GM23338 (cell line): ENCODE measurements at regions not wholly inside any gene's neighbourhood (a gene's known extent, or its start where the extent isn't known, plus 50 kb on each side); places are given as distances from the start of the nearest gene placed in this dataset.

Experiments
- ATAC-seq: fragments of 200-7000 bp; cut with Tn5 transposase; 3 replicates; pipeline ENCODE4 v1.9.1; 2020
- DNase-seq: peaks from one replicate; pipeline ENCODE4 v3.0.0-alpha.2; 2015; ENCODE audit warnings: low spot score
- H2AFZ ChIP-seq: fragments of 200-600 bp; sonication (generic); 2 replicates; pipeline ENCODE4 v1.8.0; 2016; ENCODE audit warnings: antibody characterized with exemption, mild to moderate bottlenecking, moderate library complexity
- H3F3A ChIP-seq: fragments of 200-600 bp; sonication (generic); replicated peaks from 2 replicates; pipeline ENCODE4 v1.8.0; 2017; ENCODE audit warnings: antibody characterized with exemption, mixed run types, low read depth
- H3K27ac ChIP-seq: fragments of 200-600 bp; sonication (generic); 2 replicates; pipeline ENCODE4 v1.6.1; 2016; ENCODE audit warnings: low read depth
- H3K27me3 ChIP-seq: fragments of 200-600 bp; sonication (generic); 2 replicates; pipeline ENCODE4 v1.8.0; 2016; ENCODE audit warnings: mild to moderate bottlenecking, mixed run types, moderate library complexity; ENCODE audit not compliant: insufficient read depth
- H3K36me3 ChIP-seq: fragments of 200-600 bp; sonication (generic); 2 replicates; pipeline ENCODE4 v1.8.0; 2016; ENCODE audit warnings: mild to moderate bottlenecking; ENCODE audit not compliant: insufficient read depth
- H3K4me1 ChIP-seq: fragments of 200-600 bp; sonication (generic); 2 replicates; pipeline ENCODE4 v1.8.0; 2016; ENCODE audit warnings: mild to moderate bottlenecking, moderate library complexity; ENCODE audit not compliant: insufficient read depth
- H3K4me2 ChIP-seq: fragments of 200-600 bp; sonication (generic); 2 replicates; pipeline ENCODE4 v1.7.1; 2017; ENCODE audit warnings: mixed run types
- H3K4me3 ChIP-seq: fragments of 200-600 bp; sonication (generic); 2 replicates; pipeline ENCODE4 v1.6.1; 2016; ENCODE audit warnings: mixed run types
- H3K79me2 ChIP-seq: fragments of 200-600 bp; sonication (generic); replicated peaks from 2 replicates; pipeline ENCODE4 v1.8.0; 2017; ENCODE audit warnings: mild to moderate bottlenecking; ENCODE audit not compliant: insufficient read depth
- H3K9me2 ChIP-seq: fragments of 200-600 bp; sonication (generic); 2 replicates; pipeline ENCODE4 v1.8.0; 2017; ENCODE audit not compliant: insufficient read depth
- H4K20me1 ChIP-seq: fragments of 200-600 bp; sonication (generic); replicated peaks from 2 replicates; pipeline ENCODE4 v1.8.0; 2017; ENCODE audit warnings: mild to moderate bottlenecking; ENCODE audit not compliant: insufficient read depth
- H3K27ac Mint-ChIP-seq: 2 replicates; pipeline ENCODE4 v1.8.0; 2020; ENCODE audit warnings: inconsistent platforms, mild to moderate bottlenecking, moderate library complexity, mixed read lengths
- H3K27me3 Mint-ChIP-seq: 3 replicates; pipeline ENCODE4 v1.8.0; 2022; ENCODE audit warnings: low read depth, mild to moderate bottlenecking, moderate library complexity, mixed read lengths, inconsistent platforms; ENCODE audit not compliant: insufficient read depth, poor library complexity
- H3K36me3 Mint-ChIP-seq: 3 replicates; pipeline ENCODE4 v1.8.0; 2021; ENCODE audit warnings: low read depth, mild to moderate bottlenecking, inconsistent platforms, moderate library complexity, mixed read lengths
- H3K4me1 Mint-ChIP-seq: 3 replicates; pipeline ENCODE4 v1.8.0; 2020; ENCODE audit warnings: mild to moderate bottlenecking, inconsistent platforms, mixed read lengths
- H3K4me3 Mint-ChIP-seq: 3 replicates; pipeline ENCODE4 v1.8.0; 2021; ENCODE audit warnings: moderate library complexity, mild to moderate bottlenecking, inconsistent platforms, mixed read lengths
- H3K9me3 Mint-ChIP-seq: 3 replicates; pipeline ENCODE4 v1.8.0; 2020; ENCODE audit warnings: moderate library complexity, mild to moderate bottlenecking, inconsistent platforms, mixed read lengths
- CREB1 ChIP-seq: fragments of 250-450 bp; sonication (Bioruptor Pico); IDR thresholded peaks from 2 replicates; pipeline ENCODE4 v1.5.0; 2020; ENCODE audit warnings: low read depth, mild to moderate bottlenecking, moderate library complexity
- EZH2 ChIP-seq: fragments of 200-600 bp; sonication (generic); IDR thresholded peaks from one replicate; pipeline ENCODE4 v1.8.0; 2017; ENCODE audit warnings: antibody characterized with exemption, mild to moderate bottlenecking, low read depth; ENCODE audit not compliant: unreplicated experiment
- EZH2phosphoT487 ChIP-seq: fragments of 200-600 bp; sonication (generic); IDR thresholded peaks from one replicate; pipeline ENCODE4 v1.8.1; 2018; ENCODE audit warnings: antibody characterized with exemption; ENCODE audit not compliant: unreplicated experiment
- JUNB ChIP-seq: IDR thresholded peaks from one replicate; pipeline ENCODE4 v1.6.1; 2016; ENCODE audit warnings: antibody characterized with exemption; ENCODE audit not compliant: unreplicated experiment
- NANOG ChIP-seq: IDR thresholded peaks from 2 replicates; pipeline ENCODE4 v1.6.1; 2016; ENCODE audit warnings: antibody characterized with exemption, borderline replicate concordance
- POLR2AphosphoS5 ChIP-seq: IDR thresholded peaks from 2 replicates; pipeline ENCODE4 v1.6.1; 2016; ENCODE audit warnings: antibody characterized with exemption, low read depth
- STAT1 ChIP-seq: IDR thresholded peaks from one replicate; pipeline ENCODE4 v1.6.1; 2016; ENCODE audit warnings: antibody characterized with exemption; ENCODE audit not compliant: unreplicated experiment
- ZNF114 ChIP-seq: fragments of 250-450 bp; sonication (Bioruptor Pico); IDR thresholded peaks from 2 replicates; pipeline ENCODE4 v1.5.0; 2020; ENCODE audit warnings: mild to moderate bottlenecking, moderate library complexity
- TF ChIP-seq, protein P1 (sequence below): IDR thresholded peaks from 2 replicates; pipeline ENCODE4 v1.6.1; 2016; ENCODE audit warnings: antibody characterized with exemption
- TF ChIP-seq, protein P2 (sequence below): IDR thresholded peaks from one replicate; pipeline ENCODE4 v1.6.1; 2018; ENCODE audit warnings: antibody characterized with exemption; ENCODE audit not compliant: unreplicated experiment
- TF ChIP-seq, protein P3 (sequence below), 2 experiments: fragments of 200-600 bp in 1 of 2; sonication (generic) in 1 of 2; conservative IDR thresholded peaks; 2 replicates each; pipeline versions ENCODE4 v1.5.1 to v1.6.1; 2016 to 2017; ENCODE audit warnings: antibody characterized with exemption in 2 of 2, low read depth in 2 of 2, mild to moderate bottlenecking in 2 of 2, moderate library complexity in 1 of 2

DNA sequence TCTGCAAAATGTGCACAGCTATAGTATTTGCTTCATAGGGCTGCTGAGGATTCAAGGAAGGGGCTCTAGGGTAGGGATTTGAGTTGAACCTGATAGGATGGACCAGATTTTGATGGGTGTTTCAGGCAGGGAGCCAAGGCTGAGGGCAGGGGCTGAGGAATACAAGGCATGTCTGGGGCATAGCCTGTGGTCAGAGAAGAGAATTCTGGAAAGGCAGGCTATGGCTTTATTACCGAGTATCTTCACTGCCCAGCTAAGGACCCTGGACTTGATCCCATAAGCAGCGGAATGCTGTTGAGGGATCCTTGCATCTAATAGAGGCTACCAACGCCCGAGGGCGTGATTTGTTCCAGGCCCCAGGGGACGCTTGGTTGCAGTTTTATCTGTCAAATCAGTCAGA lies 193.0 kb upstream of the TLE3 start (continued):
- no peak for TF ChIP-seq POLR2AphosphoS5
- no peak for TF ChIP-seq JUNB
- no peak for TF ChIP-seq EZH2
- no peak for TF ChIP-seq CREB1 (CRISPR knock-in tag)
- no peak for TF ChIP-seq STAT1
- TF ChIP-seq, protein P1, sequence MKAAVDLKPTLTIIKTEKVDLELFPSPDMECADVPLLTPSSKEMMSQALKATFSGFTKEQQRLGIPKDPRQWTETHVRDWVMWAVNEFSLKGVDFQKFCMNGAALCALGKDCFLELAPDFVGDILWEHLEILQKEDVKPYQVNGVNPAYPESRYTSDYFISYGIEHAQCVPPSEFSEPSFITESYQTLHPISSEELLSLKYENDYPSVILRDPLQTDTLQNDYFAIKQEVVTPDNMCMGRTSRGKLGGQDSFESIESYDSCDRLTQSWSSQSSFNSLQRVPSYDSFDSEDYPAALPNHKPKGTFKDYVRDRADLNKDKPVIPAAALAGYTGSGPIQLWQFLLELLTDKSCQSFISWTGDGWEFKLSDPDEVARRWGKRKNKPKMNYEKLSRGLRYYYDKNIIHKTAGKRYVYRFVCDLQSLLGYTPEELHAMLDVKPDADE = no peak
- TF ChIP-seq, protein P2, sequence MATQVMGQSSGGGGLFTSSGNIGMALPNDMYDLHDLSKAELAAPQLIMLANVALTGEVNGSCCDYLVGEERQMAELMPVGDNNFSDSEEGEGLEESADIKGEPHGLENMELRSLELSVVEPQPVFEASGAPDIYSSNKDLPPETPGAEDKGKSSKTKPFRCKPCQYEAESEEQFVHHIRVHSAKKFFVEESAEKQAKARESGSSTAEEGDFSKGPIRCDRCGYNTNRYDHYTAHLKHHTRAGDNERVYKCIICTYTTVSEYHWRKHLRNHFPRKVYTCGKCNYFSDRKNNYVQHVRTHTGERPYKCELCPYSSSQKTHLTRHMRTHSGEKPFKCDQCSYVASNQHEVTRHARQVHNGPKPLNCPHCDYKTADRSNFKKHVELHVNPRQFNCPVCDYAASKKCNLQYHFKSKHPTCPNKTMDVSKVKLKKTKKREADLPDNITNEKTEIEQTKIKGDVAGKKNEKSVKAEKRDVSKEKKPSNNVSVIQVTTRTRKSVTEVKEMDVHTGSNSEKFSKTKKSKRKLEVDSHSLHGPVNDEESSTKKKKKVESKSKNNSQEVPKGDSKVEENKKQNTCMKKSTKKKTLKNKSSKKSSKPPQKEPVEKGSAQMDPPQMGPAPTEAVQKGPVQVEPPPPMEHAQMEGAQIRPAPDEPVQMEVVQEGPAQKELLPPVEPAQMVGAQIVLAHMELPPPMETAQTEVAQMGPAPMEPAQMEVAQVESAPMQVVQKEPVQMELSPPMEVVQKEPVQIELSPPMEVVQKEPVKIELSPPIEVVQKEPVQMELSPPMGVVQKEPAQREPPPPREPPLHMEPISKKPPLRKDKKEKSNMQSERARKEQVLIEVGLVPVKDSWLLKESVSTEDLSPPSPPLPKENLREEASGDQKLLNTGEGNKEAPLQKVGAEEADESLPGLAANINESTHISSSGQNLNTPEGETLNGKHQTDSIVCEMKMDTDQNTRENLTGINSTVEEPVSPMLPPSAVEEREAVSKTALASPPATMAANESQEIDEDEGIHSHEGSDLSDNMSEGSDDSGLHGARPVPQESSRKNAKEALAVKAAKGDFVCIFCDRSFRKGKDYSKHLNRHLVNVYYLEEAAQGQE = no peak
- TF ChIP-seq NANOG = no peak

DNA sequence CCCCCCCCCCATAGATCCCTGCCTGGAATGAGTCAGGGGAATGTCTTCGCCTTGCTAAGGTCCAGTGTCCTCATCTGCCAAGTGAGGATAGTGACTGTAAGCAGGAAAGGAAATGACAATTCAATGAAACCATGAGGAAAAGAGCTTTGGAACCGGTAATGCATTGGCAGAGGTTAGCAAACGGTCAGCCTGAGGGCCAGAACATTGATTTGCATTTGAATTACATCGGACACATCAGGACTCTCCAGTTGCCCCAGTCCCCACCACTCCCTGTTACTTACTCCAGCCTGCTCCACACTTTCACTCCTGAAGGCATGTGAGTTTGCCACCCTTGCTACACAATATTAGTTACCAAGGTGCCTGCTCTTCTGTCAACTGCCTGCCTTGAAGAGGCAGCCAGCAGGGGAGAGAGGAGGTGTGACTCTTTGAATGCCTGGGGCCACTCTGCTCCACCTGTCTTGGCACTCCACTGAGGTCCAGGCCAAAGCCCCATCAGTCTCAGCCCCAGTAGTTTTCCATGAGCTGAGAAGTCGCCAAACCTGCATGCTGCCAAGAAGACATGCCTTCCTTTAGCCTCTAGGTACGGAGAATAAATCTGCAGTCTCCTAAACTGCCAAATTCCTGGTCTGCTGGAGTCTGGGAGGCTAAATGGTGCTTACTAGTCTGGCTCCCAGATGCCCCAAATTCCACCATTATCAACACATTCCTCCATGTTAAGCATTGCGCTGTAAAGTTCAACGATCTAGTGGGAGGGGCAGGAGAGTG lies 191.7 kb upstream of the TLE3 start:
- ATAC-seq (no peak), DNase-seq (peak; percentile 42)
- Histone ChIP-seq H3K27me3 (no peaks in the 10 kb centered on the region), H3K4me2 (no peak overlapping the region), H3K79me2 (no peaks in the 10 kb centered on the region), H3K4me1 (peaks cover 11% of the 10 kb centered on the region), H3K27ac (no peak overlapping the region), H4K20me1 (no peaks in the 10 kb centered on the region), H3K4me3 (no peak overlapping the region), H3K9me2 (no peaks in the 10 kb centered on the region), H3K36me3 (no peaks in the 10 kb centered on the region), H2AFZ (no peak overlapping the region), H3F3A (no peaks in the 10 kb centered on the region)
- no peak overlapping the region for H3K27ac Mint-ChIP-seq
- H3K36me3 Mint-ChIP-seq = no peaks in the 10 kb centered on the region
- H3K9me3 Mint-ChIP-seq = no peaks in the 10 kb centered on the region
- TF ChIP-seq, protein P3, sequence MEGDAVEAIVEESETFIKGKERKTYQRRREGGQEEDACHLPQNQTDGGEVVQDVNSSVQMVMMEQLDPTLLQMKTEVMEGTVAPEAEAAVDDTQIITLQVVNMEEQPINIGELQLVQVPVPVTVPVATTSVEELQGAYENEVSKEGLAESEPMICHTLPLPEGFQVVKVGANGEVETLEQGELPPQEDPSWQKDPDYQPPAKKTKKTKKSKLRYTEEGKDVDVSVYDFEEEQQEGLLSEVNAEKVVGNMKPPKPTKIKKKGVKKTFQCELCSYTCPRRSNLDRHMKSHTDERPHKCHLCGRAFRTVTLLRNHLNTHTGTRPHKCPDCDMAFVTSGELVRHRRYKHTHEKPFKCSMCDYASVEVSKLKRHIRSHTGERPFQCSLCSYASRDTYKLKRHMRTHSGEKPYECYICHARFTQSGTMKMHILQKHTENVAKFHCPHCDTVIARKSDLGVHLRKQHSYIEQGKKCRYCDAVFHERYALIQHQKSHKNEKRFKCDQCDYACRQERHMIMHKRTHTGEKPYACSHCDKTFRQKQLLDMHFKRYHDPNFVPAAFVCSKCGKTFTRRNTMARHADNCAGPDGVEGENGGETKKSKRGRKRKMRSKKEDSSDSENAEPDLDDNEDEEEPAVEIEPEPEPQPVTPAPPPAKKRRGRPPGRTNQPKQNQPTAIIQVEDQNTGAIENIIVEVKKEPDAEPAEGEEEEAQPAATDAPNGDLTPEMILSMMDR (conservative IDR thresholded peaks at IDR 0.05; ENCODE audit: low read depth in 2 of 2) = no peak
- TF ChIP-seq ZNF114 (no peak), NANOG (no peak), CREB1 (CRISPR knock-in tag) (no peak), POLR2AphosphoS5 (no peak), EZH2phosphoT487 (no peak), JUNB (no peak), STAT1 (no peak)
- TF ChIP-seq, protein P1 = no peak
- no peak overlapping the region for H3K4me3 Mint-ChIP-seq
- H3K4me1 Mint-ChIP-seq = peaks cover 18% of the 10 kb centered on the region
- peaks cover 6% of the 10 kb centered on the region for H3K27me3 Mint-ChIP-seq
